Fibroblast of skin of left quadriceps (primary cell): ENCODE measurements at regions not wholly inside any gene's neighbourhood (a gene's known extent, or its start where the extent isn't known, plus 50 kb on each side); places are given as distances from the start of the nearest gene placed in this dataset.

Experiments
- DNase-seq, 2 experiments: peaks; one replicate each; pipeline ENCODE4 v3.0.0-alpha.2; 2013; ENCODE audit warnings: low read depth in 2 of 2

- DNase-seq: no peak
Observed at GRCh38 chr10:89887406-89887805, 186.0 kb downstream of the KIF20B start.

- DNase-seq: no peak
Observed at GRCh38 chr10:89887830-89888229, 186.4 kb downstream of the KIF20B start.

GRCh38 chr10:89888321-89889070, 187.1 kb downstream of the KIF20B start:
- DNase-seq: no peak

GRCh38 chr10:89889606-89890005, 188.2 kb downstream of the KIF20B start:
- no peak for DNase-seq

- DNase-seq: no peak
Observed at GRCh38 chr10:89891006-89891535, 189.7 kb downstream of the KIF20B start.

- DNase-seq: no peak
Observed at GRCh38 chr10:89894051-89894450, 192.7 kb downstream of the KIF20B start.

GRCh38 chr10:89900554-89900953, 199.2 kb downstream of the KIF20B start:
- no peak for DNase-seq

GRCh38 chr10:89901895-89902294, 200.5 kb downstream of the KIF20B start:
- no peak for DNase-seq

- no peak for DNase-seq
Observed at GRCh38 chr10:89904755-89905154, 203.4 kb downstream of the KIF20B start.

GRCh38 chr10:89909752-89910151, 208.4 kb downstream of the KIF20B start:
- no peak for DNase-seq

GRCh38 chr10:89915021-89915420, 213.6 kb downstream of the KIF20B start:
- DNase-seq: no peak

GRCh38 chr10:89915968-89916367, 214.6 kb downstream of the KIF20B start:
- DNase-seq: no peak

- DNase-seq: no peak
Observed at GRCh38 chr10:89916468-89917215, 215.3 kb downstream of the KIF20B start.

- DNase-seq: no peak
Observed at GRCh38 chr10:89921403-89921802, 220.0 kb downstream of the KIF20B start.

GRCh38 chr10:89923661-89924060, 222.3 kb downstream of the KIF20B start:
- DNase-seq: no peak

GRCh38 chr10:89924261-89924660, 222.9 kb downstream of the KIF20B start:
- DNase-seq: no peak

- no peak for DNase-seq
Observed at GRCh38 chr10:89926736-89927135, 225.3 kb downstream of the KIF20B start.

- DNase-seq: no peak
Observed at GRCh38 chr10:89929282-89930026, 228.1 kb downstream of the KIF20B start.

GRCh38 chr10:89937494-89937893, 236.1 kb downstream of the KIF20B start:
- no peak for DNase-seq

- no peak for DNase-seq
Observed at GRCh38 chr10:89940076-89940475, 238.7 kb downstream of the KIF20B start.

- no peak for DNase-seq
Observed at GRCh38 chr10:89942217-89942616, 240.8 kb downstream of the KIF20B start.

- no peak for DNase-seq
Observed at GRCh38 chr10:89944138-89944537, 242.7 kb downstream of the KIF20B start.
